NCI-H2227 (cell line): ENCODE measurements at regions not wholly inside any gene's neighbourhood (a gene's known extent, or its start where the extent isn't known, plus 50 kb on each side); places are given as distances from the start of the nearest gene placed in this dataset.
"Not testable (repeated sequence)": the region's sequence is repeated elsewhere in the genome, so short reads cannot be mapped to it uniquely, and the experiment has no call there.

Source experiments
- DNase-seq: peaks from one replicate; lab custom pipeline; 2025; ENCODE audit not compliant: unreplicated experiment; lab: John Stamatoyannopoulos, UW

- DNase-seq = no peak
These were observed 487.0 kb downstream of the SUCLG1 start for GRCh38 chr2:83972128-83972527.

DNA sequence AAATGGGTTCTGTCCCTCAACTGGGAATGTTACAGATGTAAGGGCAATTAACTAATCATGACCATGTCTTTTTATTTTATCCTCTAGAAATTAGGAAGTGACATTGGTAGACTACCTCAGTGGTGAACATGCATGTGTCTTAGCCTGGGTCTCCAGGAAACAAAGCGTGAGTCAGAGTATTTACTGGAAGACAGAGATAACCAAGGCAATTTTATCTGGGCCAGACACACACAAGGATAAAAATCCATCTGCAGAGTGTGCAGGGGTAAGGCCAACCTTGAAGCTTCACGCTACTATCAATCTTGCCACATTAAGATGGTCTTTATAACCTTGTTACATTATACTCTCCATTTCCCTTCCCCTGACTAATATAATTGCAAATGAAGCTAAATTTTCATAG, 487.5 kb downstream of the SUCLG1 start:
- no peak for DNase-seq

GRCh38 chr2:83970217-83970929, 488.7 kb downstream of the SUCLG1 start:
- no peak for DNase-seq

GRCh38 chr2:83969085-83969484, 490.0 kb downstream of the SUCLG1 start:
- no peak for DNase-seq

DNA sequence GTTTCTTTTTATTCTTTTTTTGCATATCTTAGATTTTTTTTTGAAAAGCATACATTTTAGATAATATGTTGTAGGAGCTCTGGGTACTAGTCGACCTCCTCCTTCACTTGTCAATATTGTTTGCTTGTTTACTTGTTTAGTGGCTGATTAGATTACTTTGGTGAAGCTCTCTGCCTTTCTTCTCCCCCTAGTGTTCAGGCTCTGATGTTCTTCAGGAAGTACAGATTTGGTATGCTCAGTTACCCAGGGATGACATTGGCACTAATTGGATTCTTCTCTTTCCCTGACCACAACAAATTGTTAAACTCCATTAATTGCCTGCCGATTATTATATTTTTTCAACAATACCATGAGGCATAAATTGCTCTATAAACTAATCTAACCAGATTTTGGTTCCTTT, 491.2 kb downstream of the SUCLG1 start:
- no peak for DNase-seq

- DNase-seq = not testable (repeated sequence)
These were observed 492.1 kb downstream of the SUCLG1 start for GRCh38 chr2:83966946-83967345.

DNA sequence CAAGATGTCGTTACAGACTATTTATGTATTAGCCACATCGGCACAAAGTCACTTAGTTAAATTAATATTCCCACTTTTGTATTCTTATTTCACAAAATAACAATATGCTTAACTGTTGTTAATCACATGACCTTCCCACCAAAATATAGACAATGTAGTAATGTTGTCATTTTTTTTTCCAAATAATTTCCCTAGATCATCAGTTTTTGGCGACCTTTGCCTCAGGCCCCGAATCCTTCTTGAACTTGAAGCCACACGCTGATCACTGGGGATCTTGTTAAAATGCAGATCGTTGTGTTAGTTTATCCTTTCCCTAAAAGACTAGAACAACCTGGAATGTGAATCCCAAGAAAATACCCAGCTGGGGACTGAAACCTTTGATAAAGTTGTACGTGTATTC, 497.6 kb downstream of the SUCLG1 start:
- DNase-seq = no peak

- no peak for DNase-seq
These were observed 498.7 kb downstream of the SUCLG1 start for GRCh38 chr2:83960371-83960770.

DNA sequence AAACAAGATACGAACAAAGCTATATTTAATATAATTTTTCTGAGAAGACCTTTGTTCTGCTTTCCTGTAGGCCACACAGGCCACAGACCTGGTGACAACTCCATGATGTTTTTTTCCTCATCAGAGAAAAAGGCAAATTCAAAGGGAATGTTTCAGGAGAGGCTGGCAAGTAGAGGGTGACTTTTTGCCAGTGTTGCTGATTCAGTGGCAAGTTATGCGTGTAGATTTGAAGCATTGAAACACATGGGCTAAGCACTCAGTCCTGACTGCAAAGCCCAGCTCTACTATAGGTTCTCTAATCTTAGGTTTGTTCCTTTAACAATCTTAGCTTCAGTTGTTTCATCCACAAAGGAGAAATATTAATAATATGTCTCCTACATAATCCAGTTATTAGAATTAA, 499.8 kb downstream of the SUCLG1 start:
- no peak for DNase-seq

GRCh38 chr2:83956991-83957390, 502.1 kb downstream of the SUCLG1 start:
- no peak for DNase-seq

GRCh38 chr2:83953697-83954096, 505.4 kb downstream of the SUCLG1 start:
- DNase-seq = no peak

DNA sequence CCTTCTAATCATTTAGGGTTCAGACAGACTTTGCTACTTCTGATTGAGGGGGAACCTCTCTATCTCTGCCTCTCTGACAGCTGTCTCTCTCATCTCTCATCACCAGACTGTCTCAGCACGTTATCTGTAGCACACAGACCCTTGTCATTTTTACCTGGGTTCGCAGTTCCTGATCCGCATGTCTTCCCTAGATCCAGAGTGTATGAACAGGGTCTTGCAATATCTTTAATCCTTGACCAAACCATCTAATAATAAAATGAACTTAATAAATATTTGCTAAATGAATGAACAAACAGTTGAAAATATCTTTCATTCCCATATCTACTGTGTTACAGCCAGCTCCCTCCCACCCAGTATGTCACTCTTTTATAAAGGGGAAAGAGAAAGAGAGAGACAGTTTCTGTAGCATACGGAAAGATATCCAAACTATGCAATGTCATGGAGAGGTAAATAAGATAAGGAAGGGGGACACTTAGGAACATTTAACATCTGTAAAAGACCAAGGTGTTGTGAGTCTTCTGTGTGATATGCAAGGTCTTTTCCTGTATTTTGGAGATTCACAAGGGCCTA, 507.6 kb downstream of the SUCLG1 start:
- DNase-seq = no peak

DNA sequence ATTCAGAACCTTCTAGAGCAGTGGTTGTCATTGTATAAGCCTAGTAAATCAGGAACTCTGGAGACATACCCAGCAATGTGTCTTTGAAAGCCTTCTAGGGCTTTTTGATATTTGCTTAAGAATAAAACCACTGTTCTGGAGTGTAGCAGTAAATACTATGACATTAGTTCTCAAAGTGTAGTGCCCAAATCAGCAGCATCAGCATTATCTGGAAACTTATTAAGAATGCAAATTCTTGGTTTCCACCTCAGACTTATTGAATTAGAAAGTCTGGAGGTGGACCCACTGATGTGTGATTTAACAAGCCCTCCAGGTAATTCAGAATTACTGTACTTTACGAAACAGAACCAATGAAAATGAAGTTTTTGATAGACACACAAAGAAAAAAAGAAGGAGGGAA, 509.7 kb downstream of the SUCLG1 start:
- no peak for DNase-seq

DNA sequence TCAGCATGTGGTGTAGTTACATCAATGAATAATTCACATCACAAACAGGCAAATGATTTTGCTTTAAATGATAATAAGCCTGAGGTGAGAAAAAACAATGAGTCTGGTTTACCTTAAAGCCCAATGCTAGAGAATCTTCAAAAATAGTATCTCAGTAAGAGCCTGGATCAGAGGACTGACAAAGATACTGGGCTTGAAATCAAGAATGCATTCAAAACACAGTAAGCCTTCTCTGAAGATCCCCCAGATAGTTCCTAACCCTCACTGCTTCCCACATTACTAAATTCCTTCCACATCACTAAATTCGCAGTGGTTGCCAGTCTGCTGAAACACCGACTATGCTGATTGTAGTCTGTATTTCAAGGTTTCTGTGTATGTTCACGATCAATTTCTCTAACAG, 514.9 kb downstream of the SUCLG1 start:
- no peak for DNase-seq

DNA sequence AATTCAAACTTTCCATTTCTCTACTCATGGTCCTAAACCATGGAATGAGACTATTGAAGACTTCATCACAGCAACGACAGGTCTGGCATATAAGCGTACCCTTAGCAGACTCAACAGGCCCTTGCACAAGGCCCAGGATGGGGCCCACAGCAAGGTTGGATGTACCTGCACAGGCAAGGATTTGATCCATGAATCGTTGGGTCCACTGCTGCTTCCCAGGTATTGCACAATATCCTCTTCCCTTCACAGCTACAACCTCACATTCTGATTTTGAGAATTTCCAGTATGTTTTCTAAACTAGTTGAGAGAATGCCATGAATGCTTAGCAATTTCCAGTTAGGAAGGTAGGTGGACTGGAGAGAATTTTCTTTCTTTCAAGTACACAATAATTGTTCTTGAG, 515.8 kb downstream of the SUCLG1 start:
- DNase-seq = no peak

GRCh38 chr2:83941886-83942285, 517.2 kb downstream of the SUCLG1 start:
- no peak for DNase-seq

DNA sequence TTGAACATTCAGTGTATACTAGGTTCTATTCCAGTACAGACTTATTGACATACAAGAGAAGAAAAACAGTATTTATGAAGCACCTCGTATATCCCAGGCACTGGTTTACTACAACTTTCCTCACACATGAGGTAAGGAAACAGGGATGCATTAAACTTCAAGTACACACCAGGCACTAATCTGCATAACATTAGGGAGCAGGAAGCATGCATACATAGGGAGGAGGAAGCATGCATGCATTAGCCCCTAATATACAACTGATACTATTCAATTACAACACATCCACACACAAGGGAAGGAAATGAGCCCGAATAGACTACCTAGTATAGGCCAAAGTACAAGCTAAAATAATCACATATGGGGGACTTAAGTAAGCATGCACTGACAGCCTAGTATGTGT, 525.3 kb downstream of the SUCLG1 start:
- DNase-seq = no peak

- DNase-seq = no peak
These were observed 535.5 kb downstream of the SUCLG1 start for GRCh38 chr2:83923531-83923930.

DNA sequence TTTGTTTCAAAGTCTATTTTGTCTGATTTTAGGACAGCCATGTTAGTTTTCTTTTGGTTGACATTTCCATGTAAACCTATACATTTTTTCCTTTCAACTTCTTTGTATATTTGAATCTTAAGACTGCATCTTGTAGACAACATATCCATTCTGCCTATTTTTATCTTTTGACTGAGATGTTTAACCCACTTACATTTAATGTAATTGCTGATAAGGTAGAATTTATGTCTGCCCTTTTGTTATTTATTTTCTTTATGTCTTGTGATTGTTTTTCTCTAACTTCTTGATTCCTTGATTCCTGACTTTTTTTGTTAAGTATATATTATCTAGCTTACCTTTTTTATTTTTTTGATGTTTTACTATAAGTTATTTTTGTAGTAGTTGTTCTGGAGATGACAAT, 542.5 kb downstream of the SUCLG1 start:
- no peak for DNase-seq

DNA sequence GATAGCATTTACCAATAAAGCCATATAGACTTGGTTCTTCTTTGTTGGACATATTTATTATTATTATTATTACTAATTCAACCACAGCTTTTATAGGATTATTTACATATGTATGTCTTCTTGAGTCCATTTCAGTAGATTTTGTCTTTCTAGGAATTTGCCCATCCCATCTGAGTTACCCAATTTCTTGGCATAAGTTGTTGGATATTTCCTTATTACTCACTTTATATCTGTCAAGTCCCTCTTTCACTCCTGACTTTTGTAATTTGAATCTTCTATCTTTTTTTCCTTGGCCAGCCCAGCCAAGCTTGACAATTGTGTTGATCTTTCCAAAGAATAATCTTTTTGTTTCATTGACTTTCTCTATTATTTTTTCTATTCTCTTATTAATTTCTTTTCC, 543.7 kb downstream of the SUCLG1 start:
- DNase-seq = no peak

DNA sequence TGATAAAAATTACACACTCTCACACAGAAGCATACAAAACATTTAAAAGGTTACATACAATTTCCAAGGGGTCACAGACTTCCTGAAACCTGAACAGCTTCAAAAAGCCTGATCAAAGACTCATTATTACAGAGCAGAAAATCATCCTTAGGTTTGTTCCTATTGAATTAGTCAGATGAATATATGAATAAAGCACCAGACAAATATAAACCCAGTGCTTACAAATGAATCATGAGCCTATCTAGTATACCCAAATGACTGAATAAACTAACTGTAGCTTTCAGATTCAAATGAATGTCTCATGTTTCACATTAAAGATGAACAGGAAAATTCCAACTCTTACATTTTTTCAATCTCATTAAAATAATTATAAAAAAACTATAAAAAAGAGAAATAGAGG, 550.3 kb downstream of the SUCLG1 start:
- no peak for DNase-seq

GRCh38 chr2:83901317-83901716, 557.8 kb downstream of the SUCLG1 start:
- no peak for DNase-seq

DNA sequence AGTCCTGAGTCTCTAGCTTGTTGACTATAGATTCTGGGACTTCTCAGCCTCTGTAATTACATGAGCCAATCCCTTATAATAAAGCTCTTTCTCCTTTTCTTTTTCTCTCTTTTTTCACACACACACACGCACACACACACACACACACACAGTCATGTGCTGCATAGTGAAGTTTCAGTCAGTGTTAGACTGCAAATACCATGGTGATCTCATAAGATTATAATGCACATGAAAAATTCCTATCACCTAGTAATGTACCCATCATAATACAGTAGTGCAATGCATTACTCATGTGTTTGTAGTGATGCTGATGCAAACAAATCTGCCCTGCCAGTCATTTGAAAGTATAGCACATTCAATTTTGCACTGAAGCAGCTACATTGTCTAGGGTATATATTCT, 558.2 kb downstream of the SUCLG1 start:
- no peak for DNase-seq
